OCI-LY7 (cell line): ENCODE measurements at regions not wholly inside any gene's neighbourhood (a gene's known extent, or its start where the extent isn't known, plus 50 kb on each side); places are given as distances from the start of the nearest gene placed in this dataset.

Source experiments
- BruUV-seq: library from RNA; stranded (reverse); fragments of 400-500 nt; replicated peaks from 2 replicates; lab custom pipeline; 2021; lab: Mats Ljungman, UMichigan
- CTCF ChIA-PET: fragments of 300-600 bp; sonication (Branson Sonifier 250); formaldehyde crosslinking; loops from one replicate; lab custom pipeline; 2022; ENCODE audit warnings: antibody characterized with exemption; ENCODE audit not compliant: unreplicated experiment; lab: Charles Lee
- POLR2A ChIA-PET: fragments of 300-600 bp; sonication (Branson Sonifier 250); formaldehyde crosslinking; loops from one replicate; lab custom pipeline; 2022; ENCODE audit warnings: antibody characterized with exemption; lab: Charles Lee
- DNase-seq: peaks from one replicate; pipeline ENCODE4 v3.0.0-alpha.2; 2015; ENCODE audit warnings: low spot score
- H2AFZ ChIP-seq: fragments of 200-600 bp; sonication (generic), shearing (Covaris generic); 2 replicates; pipeline ENCODE4 v1.6.1; 2014; ENCODE audit warnings: mild to moderate bottlenecking, antibody characterized with exemption, low read length, moderate library complexity
- H3K27ac ChIP-seq: fragments of 200-600 bp; sonication (generic); 2 replicates; pipeline ENCODE4 v1.5.1; 2014; ENCODE audit warnings: mixed run types, low read depth, mild to moderate bottlenecking, moderate library complexity, low read length, inconsistent platforms; ENCODE audit not compliant: poor library complexity, severe bottlenecking
- H3K36me3 ChIP-seq: fragments of 200-600 bp; sonication (generic); 2 replicates; pipeline ENCODE4 v1.6.1; 2014; ENCODE audit warnings: mild to moderate bottlenecking, antibody characterized with exemption, low read length, moderate library complexity, mixed read lengths; ENCODE audit not compliant: insufficient read depth
- H3K4me1 ChIP-seq: fragments of 200-600 bp; sonication (generic); 2 replicates; pipeline ENCODE4 v1.5.1; 2014; ENCODE audit warnings: mild to moderate bottlenecking, low read length; ENCODE audit not compliant: insufficient read depth, poor library complexity, severe bottlenecking
- H3K4me2 ChIP-seq: fragments of 200-600 bp; sonication (generic); 2 replicates; pipeline ENCODE4 v1.6.1; 2014; ENCODE audit warnings: mild to moderate bottlenecking, low read length
- H3K4me3 ChIP-seq: fragments of 200-600 bp; sonication (generic); 2 replicates; pipeline ENCODE4 v1.5.1; 2014; ENCODE audit warnings: mild to moderate bottlenecking, low read depth, low read length; ENCODE audit not compliant: poor library complexity, severe bottlenecking
- H3K79me2 ChIP-seq: fragments of 200-600 bp; sonication (generic); 2 replicates; pipeline ENCODE4 v1.6.1; 2016; ENCODE audit warnings: low read depth, mild to moderate bottlenecking, low read length, moderate library complexity, mixed read lengths; ENCODE audit not compliant: insufficient read depth
- H3K9me2 ChIP-seq: fragments of 200-600 bp; sonication (generic); 2 replicates; pipeline ENCODE4 v1.6.1; 2016; ENCODE audit warnings: mild to moderate bottlenecking, low read length, mixed read lengths; ENCODE audit not compliant: insufficient read depth
- H3K9me3 ChIP-seq: fragments of 200-600 bp; sonication (generic); 2 replicates; pipeline ENCODE4 v1.6.1; 2014; ENCODE audit warnings: mild to moderate bottlenecking, mixed run types, low read length, mixed read lengths
- H4K20me1 ChIP-seq: fragments of 200-600 bp; sonication (generic); 2 replicates; pipeline ENCODE4 v1.6.1; 2014; ENCODE audit warnings: mild to moderate bottlenecking, antibody characterized with exemption, low read length, moderate library complexity, mixed read lengths; ENCODE audit not compliant: insufficient read depth
- CTCF ChIP-seq: fragments of 200-600 bp; sonication (generic); conservative IDR thresholded peaks from 2 replicates; pipeline ENCODE4 v1.5.1; 2014; ENCODE audit warnings: mild to moderate bottlenecking, antibody characterized with exemption, low read length, moderate library complexity, mixed read lengths
- EZH2phosphoT487 ChIP-seq: fragments of 200-600 bp; sonication (generic); IDR thresholded peaks from 2 replicates; pipeline ENCODE4 v1.6.1; 2018; ENCODE audit warnings: low read depth, borderline replicate concordance, mild to moderate bottlenecking, mixed run types, antibody characterized with exemption, low read length, moderate library complexity, mixed read lengths
- intact Hi-C: fragments of 100-400 bp; cut with micrococcal nuclease; formaldehyde crosslinking; loops from one replicate; pipeline ENCODE4 v1.10.0; 2022; ENCODE audit not compliant: unreplicated experiment

- no peak overlapping the region for H3K4me3 ChIP-seq
- H3K36me3 ChIP-seq: no peaks in the 10 kb centered on the region
- ChIA-PET POLR2A (interaction anchor here (0.6 kb wide), 1 partner anchor 319 kb away, joined by 3 read pairs; no protein-coding TSS in a partner anchor), CTCF (no interaction called here)
- H3K79me2 ChIP-seq: no peaks in the 10 kb centered on the region
- H3K9me3 ChIP-seq: no peaks in the 10 kb centered on the region
- TF ChIP-seq CTCF (no peak), EZH2phosphoT487 (no peak)
- no TSS peak for BruUV-seq
- H3K9me2 ChIP-seq: no peaks in the 10 kb centered on the region
- intact Hi-C loops: no loop called here
- no peak overlapping the region for H2AFZ ChIP-seq
- H3K4me2 ChIP-seq: no peak overlapping the region
- H3K4me1 ChIP-seq: no peaks in the 10 kb centered on the region
- H4K20me1 ChIP-seq: no peaks in the 10 kb centered on the region
- H3K27ac ChIP-seq: no peak overlapping the region
- DNase-seq: no peak
These were observed 387.5 kb downstream of the HACE1 start for GRCh38 chr6:104472021-104472901.

- BruUV-seq: no TSS peak
- H3K4me3 ChIP-seq: no peak overlapping the region
- no peaks in the 10 kb centered on the region for H3K79me2 ChIP-seq
- H3K9me3 ChIP-seq: no peaks in the 10 kb centered on the region
- no peak overlapping the region for H3K4me2 ChIP-seq
- no peaks in the 10 kb centered on the region for H4K20me1 ChIP-seq
- H3K27ac ChIP-seq: no peak overlapping the region
- no peaks in the 10 kb centered on the region for H3K9me2 ChIP-seq
- POLR2A ChIA-PET: no interaction called here
- no peaks in the 10 kb centered on the region for H3K4me1 ChIP-seq
- CTCF ChIA-PET: no interaction called here
- H2AFZ ChIP-seq: no peak overlapping the region
- no peaks in the 10 kb centered on the region for H3K36me3 ChIP-seq
- no peak for DNase-seq
- intact Hi-C loops: no loop called here
- TF ChIP-seq CTCF (no peak), EZH2phosphoT487 (no peak)
These were observed 393.4 kb downstream of the HACE1 start for GRCh38 chr6:104466306-104466705.
